Astrocyte of the cerebellum (primary cell): ENCODE measurements at regions not wholly inside any gene's neighbourhood (a gene's known extent, or its start where the extent isn't known, plus 50 kb on each side); places are given as distances from the start of the nearest gene placed in this dataset.
A peak's percentile ranks its signal among the peaks of the same experiment; 100 is the strongest.

ENCODE experiments used
- DNase-seq: peaks from one replicate; pipeline ENCODE4 v3.0.0-alpha.2; 2011; ENCODE audit warnings: low read depth
- H3K4me3 ChIP-seq: 2 replicates; pipeline ENCODE4 v1.5.1; 2011; ENCODE audit warnings: mild to moderate bottlenecking, low read depth, low read length, moderate library complexity
- CTCF ChIP-seq: IDR thresholded peaks from 2 replicates; pipeline ENCODE4 v1.5.1; 2012; ENCODE audit warnings: low read length, low read depth, moderate library complexity, mild to moderate bottlenecking; ENCODE audit errors: missing control alignments
- in situ Hi-C: cut with HindIII; loops from 2 replicates; pipeline ENCODE4 v1.10.0; 2017; ENCODE audit warnings: low sequenced_read_pairs

DNA sequence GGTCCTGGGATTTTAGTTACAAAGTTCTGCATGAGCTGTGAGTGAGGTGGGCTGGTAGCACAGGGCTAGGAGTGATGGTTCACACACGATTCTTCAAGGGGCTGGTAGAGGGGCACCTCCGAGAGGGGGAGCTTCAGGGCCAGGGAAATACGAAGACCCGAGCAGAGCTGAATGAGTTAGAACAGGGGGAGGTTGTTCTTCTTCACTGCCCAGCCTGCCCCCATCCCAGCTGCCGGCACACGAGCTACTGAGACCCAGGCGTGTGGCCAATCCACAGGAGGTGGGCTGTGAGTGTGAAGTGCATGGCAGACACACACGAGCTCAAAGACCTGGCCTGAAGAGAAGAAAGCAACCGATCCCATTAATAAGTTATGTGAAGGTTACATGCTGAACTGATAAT, 256.2 kb upstream of the ZNF32 start:
- H3K4me3 ChIP-seq: no peak overlapping the region
- TF ChIP-seq CTCF: peak; percentile 20
- in situ Hi-C loops: loop anchor here (5.0 kb wide), 1 partner anchor 37 kb away; no protein-coding TSS in a partner anchor
- DNase-seq: no peak

DNA sequence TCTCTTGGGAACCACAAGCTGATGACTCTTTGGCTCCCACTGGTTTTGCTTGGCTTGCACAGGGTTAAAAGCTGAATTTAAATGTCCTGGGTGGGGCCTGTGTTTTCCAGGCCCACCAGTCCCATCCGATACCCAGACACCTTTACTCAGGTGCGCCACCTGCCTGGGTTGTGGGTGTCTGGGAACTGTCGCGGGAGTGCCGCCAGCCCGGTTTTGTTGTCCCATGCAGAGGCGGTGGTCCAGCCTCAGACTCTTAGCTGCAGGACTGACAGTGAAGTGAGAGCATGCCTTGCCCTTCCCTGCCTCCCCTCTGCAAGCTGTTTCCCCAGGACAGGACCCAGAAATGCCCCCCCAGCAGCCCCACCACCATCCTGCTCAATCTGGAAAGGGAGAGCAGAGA, 255.6 kb upstream of the ZNF32 start:
- H3K4me3 ChIP-seq: no peak overlapping the region
- TF ChIP-seq CTCF: no peak
- in situ Hi-C loops: no loop called here
- DNase-seq: no peak

GRCh38 chr10:43903451-43903850, 254.8 kb upstream of the ZNF32 start:
- in situ Hi-C loops: no loop called here
- DNase-seq: no peak
- no peak for TF ChIP-seq CTCF

DNA sequence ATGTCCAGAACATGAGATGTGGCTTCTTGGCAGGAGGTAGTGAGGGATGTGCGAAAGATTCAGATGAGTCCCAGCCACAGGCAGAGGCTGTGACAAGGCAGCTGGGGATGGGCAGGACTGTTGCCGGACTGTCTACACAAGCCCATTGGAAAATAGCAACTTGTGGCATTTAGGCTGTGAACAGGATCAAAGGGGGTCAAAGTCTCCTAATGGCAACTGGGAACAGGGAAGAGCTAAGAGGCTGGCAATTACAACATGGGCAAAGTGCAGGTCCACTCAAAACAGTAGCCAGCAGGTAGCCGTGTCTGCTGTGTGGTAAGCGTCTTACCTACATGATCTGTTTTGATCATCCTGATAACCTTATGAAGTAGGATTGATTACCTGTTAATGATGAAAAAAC, 254.2 kb upstream of the ZNF32 start:
- in situ Hi-C loops: no loop called here
- DNase-seq: no peak
- TF ChIP-seq CTCF: no peak
- H3K4me3 ChIP-seq: no peak overlapping the region

More at GRCh38 chr10:43903451-43903850, 254.8 kb upstream of the ZNF32 start:
- H3K4me3 ChIP-seq: no peak overlapping the region

- TF ChIP-seq CTCF: no peak
- in situ Hi-C loops: no loop called here
- DNase-seq: no peak
- no peak overlapping the region for H3K4me3 ChIP-seq
Measured at GRCh38 chr10:43901744-43902504, 253.2 kb upstream of the ZNF32 start.

GRCh38 chr10:43901302-43901701, 252.6 kb upstream of the ZNF32 start:
- TF ChIP-seq CTCF: peak; percentile 28
- DNase-seq: no peak
- in situ Hi-C loops: no loop called here
- no peak overlapping the region for H3K4me3 ChIP-seq
